GM12878 (cell line): ENCODE measurements at regions not wholly inside any gene's neighbourhood (a gene's known extent, or its start where the extent isn't known, plus 50 kb on each side); places are given as distances from the start of the nearest gene placed in this dataset.

Source experiments
- ATAC-seq: fragments of 200-7000 bp; cut with Tn5 transposase; 3 replicates; pipeline ENCODE4 v1.9.1; 2020; ENCODE audit warnings: mild to moderate bottlenecking, moderate library complexity
- BruUV-seq: library from RNA; stranded (reverse); fragments of 400-500 nt; replicated peaks from 2 replicates; lab custom pipeline; 2021; lab: Mats Ljungman, UMichigan
- CTCF ChIA-PET: fragments of 300-600 bp; sonication (Branson Sonifier 250); formaldehyde crosslinking; extraction: SDS; loops from one replicate; lab custom pipeline; 2021; ENCODE audit warnings: inconsistent platforms; lab: Yijun Ruan, JAX
- POLR2A ChIA-PET: fragments of 350-600 bp; formaldehyde crosslinking; extraction: SDS; loops from one replicate; lab custom pipeline; 2021; ENCODE audit warnings: inconsistent platforms; lab: Charles Lee
- RAD21 ChIA-PET: fragments of 300-600 bp; sonication (Branson Sonifier 250); formaldehyde crosslinking; loops from one replicate; lab custom pipeline; 2023; ENCODE audit warnings: antibody characterized with exemption; ENCODE audit not compliant: unreplicated experiment; lab: Charles Lee
- SMC1A ChIA-PET: fragments of 300-600 bp; sonication (Branson Sonifier 250); formaldehyde crosslinking; loops from one replicate; lab custom pipeline; 2023; ENCODE audit not compliant: unreplicated experiment, uncharacterized antibody; lab: Charles Lee
- DNase-seq: peaks from one replicate; pipeline ENCODE4 v3.0.0-alpha.2; 2011; ENCODE audit warnings: low read depth, low spot score
- FAIRE-seq: peaks from 3 replicates; lab custom pipeline; 2011; peaks lifted over from hg19 to GRCh38; lab: Jason Lieb, UNC
- H2AFZ ChIP-seq: 2 replicates; pipeline ENCODE4 v1.6.0; 2011; ENCODE audit warnings: low read depth, low read length, control low read depth; ENCODE audit not compliant: control insufficient read depth
- H3K27ac ChIP-seq: 2 replicates; pipeline ENCODE4 v1.5.1; 2011; ENCODE audit warnings: control low read depth; ENCODE audit not compliant: control insufficient read depth, insufficient read depth
- H3K27me3 ChIP-seq, 2 experiments: replicated peaks in 1 of 2; 2 replicates each; pipeline versions ENCODE4 v1.6.0 to v1.6.1; 2011; ENCODE audit warnings: low read length in 1 of 2; ENCODE audit not compliant: control insufficient read depth in 2 of 2, insufficient read depth in 2 of 2
- H3K36me3 ChIP-seq, 2 experiments: 2 replicates each; pipeline ENCODE4 v1.5.1; 2011; ENCODE audit warnings: low read length in 1 of 2; ENCODE audit not compliant: control insufficient read depth in 2 of 2, insufficient read depth in 2 of 2
- H3K4me1 ChIP-seq: 2 replicates; pipeline ENCODE4 v1.6.1; 2011; ENCODE audit warnings: mild to moderate bottlenecking, low read length, moderate library complexity, mixed read lengths; ENCODE audit not compliant: control insufficient read depth, insufficient read depth
- H3K4me2 ChIP-seq: 2 replicates; pipeline ENCODE4 v1.6.0; 2011; ENCODE audit warnings: control low read depth; ENCODE audit not compliant: control insufficient read depth, insufficient read depth
- H3K4me3 ChIP-seq: fragments of 200-600 bp; sonication (generic); 2 replicates; pipeline ENCODE4 v1.5.1; 2016
- H3K79me2 ChIP-seq: 2 replicates; pipeline ENCODE4 v1.6.0; 2011; ENCODE audit warnings: low read length; ENCODE audit not compliant: control insufficient read depth, insufficient read depth
- H3K9ac ChIP-seq: 2 replicates; pipeline ENCODE4 v1.8.0; 2011; ENCODE audit warnings: low read length, control low read depth, mixed read lengths; ENCODE audit not compliant: control insufficient read depth, insufficient read depth
- H3K9me3 ChIP-seq: replicated peaks from 3 replicates; pipeline ENCODE4 v1.5.1; 2011; ENCODE audit warnings: mild to moderate bottlenecking, low read length; ENCODE audit not compliant: control insufficient read depth, insufficient read depth
- H4K20me1 ChIP-seq: 2 replicates; pipeline ENCODE4 v1.6.0; 2011; ENCODE audit not compliant: control insufficient read depth, insufficient read depth
- EED ChIP-seq: sonication (generic); IDR thresholded peaks from 2 replicates; pipeline ENCODE4 v1.6.1; 2016; ENCODE audit warnings: antibody characterized with exemption, low read depth
- EZH2 ChIP-seq: IDR thresholded peaks from 2 replicates; pipeline ENCODE4 v1.6.1; 2012; ENCODE audit warnings: low read depth, mild to moderate bottlenecking, control low read depth, inconsistent platforms, low read length, borderline replicate concordance; ENCODE audit not compliant: control insufficient read depth
- KDM1A ChIP-seq: fragments of 200-600 bp; sonication (generic); IDR thresholded peaks from 2 replicates; pipeline ENCODE4 v1.6.1; 2016; ENCODE audit warnings: borderline replicate concordance
- MTA3 ChIP-seq: IDR thresholded peaks from 2 replicates; pipeline ENCODE4 v1.6.1; 2012; ENCODE audit warnings: low read length, inconsistent platforms, borderline replicate concordance
- TCF7 ChIP-seq: IDR thresholded peaks from 2 replicates; pipeline ENCODE4 v1.6.1; 2014; ENCODE audit warnings: antibody characterized with exemption, borderline replicate concordance
- WGBS: methylation state at CpG from one replicate; pipeline ENCODE4 v1.1.6; 2016; ENCODE audit warnings: low lambda C conversion rate; ENCODE audit not compliant: insufficient replicate concordance, insufficient coverage; ENCODE audit errors: missing lambda C conversion rate; 5-methylcytosine and 5-hydroxymethylcytosine counted together
- in situ Hi-C: fragments of 300-500 bp; cut with MboI; formaldehyde crosslinking; loops from 9 replicates; pipeline ENCODE4 v1.14.3; 2018; ENCODE audit warnings: mixed read lengths
- intact Hi-C: fragments of 100-400 bp; cut with micrococcal nuclease; formaldehyde crosslinking; loops from one replicate; pipeline ENCODE4 v1.14.2; 2022; ENCODE audit not compliant: unreplicated experiment
- TF ChIP-seq, protein P1 (sequence below): fragments of 150-350 bp; IDR thresholded peaks from 2 replicates; pipeline ENCODE4 v1.6.1; 2016; ENCODE audit warnings: low read depth, low read length
- TF ChIP-seq, protein P2 (sequence below): fragments of 450-650 bp; formaldehyde crosslinking; IDR thresholded peaks from 2 replicates; pipeline ENCODE4 v1.5.0; 2022; ENCODE audit warnings: mild to moderate bottlenecking, missing genetic modification characterization
- TF ChIP-seq, protein P3 (sequence below): IDR thresholded peaks from 2 replicates; pipeline ENCODE4 v1.6.1; 2012; ENCODE audit warnings: low read depth, low read length, improper control_type of control experiment

DNA sequence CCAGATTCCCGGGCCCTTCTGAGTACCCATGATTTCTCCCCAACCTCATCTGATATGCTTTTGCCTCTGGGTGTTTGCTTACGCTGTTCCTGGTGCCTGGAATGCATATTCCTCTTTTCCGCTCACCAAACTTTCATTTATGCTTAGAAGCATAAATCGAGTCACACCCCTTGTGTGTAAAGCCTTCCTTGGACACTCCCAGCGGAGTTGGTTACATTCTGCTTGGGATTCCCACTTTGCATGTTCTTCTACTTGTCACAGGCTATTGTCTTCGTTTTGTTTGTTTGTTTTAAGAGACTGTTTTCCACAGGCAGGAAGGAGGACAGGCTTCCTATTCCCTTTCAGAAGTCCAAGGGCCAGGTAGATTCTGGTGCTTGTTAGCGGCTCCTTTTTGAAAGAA, 76.5 kb downstream of the SEC61B start:
- CTCF ChIA-PET: interaction anchor here (0.9 to 2.8 kb wide), 11 partner anchors 33 to 681 kb away, joined by 3 to 12 read pairs (median 5); no protein-coding TSS in a partner anchor
- SMC1A ChIA-PET: interaction anchor here (0.9 to 1.7 kb wide), 5 partner anchors 8 to 526 kb away, joined by 3 to 7 read pairs (median 3); no protein-coding TSS in a partner anchor
- no peaks in the 10 kb centered on the region for H3K27me3 ChIP-seq
- ATAC-seq (no peak), FAIRE-seq (no peak), DNase-seq (no peak)
- H3K36me3 ChIP-seq: no peaks in the 10 kb centered on the region
- H3K4me1 ChIP-seq: no peaks in the 10 kb centered on the region
- RAD21 ChIA-PET: interaction anchor here (0.8 kb wide), 1 partner anchor 114 kb away, joined by 3 read pairs; no protein-coding TSS in a partner anchor
- intact Hi-C loops (loop anchor here (1.0 to 5.0 kb wide), 2 partner anchors 519 to 713 kb away; no protein-coding TSS in a partner anchor), in situ Hi-C loops (no loop called here)
- H3K4me3 ChIP-seq: no peak overlapping the region
- no peaks in the 10 kb centered on the region for H3K79me2 ChIP-seq
- POLR2A ChIA-PET: no interaction called here
- TF ChIP-seq MTA3 (no peak), TCF7 (no peak), EZH2 (no peak), KDM1A (no peak), EED (no peak)
- TF ChIP-seq, protein P1, sequence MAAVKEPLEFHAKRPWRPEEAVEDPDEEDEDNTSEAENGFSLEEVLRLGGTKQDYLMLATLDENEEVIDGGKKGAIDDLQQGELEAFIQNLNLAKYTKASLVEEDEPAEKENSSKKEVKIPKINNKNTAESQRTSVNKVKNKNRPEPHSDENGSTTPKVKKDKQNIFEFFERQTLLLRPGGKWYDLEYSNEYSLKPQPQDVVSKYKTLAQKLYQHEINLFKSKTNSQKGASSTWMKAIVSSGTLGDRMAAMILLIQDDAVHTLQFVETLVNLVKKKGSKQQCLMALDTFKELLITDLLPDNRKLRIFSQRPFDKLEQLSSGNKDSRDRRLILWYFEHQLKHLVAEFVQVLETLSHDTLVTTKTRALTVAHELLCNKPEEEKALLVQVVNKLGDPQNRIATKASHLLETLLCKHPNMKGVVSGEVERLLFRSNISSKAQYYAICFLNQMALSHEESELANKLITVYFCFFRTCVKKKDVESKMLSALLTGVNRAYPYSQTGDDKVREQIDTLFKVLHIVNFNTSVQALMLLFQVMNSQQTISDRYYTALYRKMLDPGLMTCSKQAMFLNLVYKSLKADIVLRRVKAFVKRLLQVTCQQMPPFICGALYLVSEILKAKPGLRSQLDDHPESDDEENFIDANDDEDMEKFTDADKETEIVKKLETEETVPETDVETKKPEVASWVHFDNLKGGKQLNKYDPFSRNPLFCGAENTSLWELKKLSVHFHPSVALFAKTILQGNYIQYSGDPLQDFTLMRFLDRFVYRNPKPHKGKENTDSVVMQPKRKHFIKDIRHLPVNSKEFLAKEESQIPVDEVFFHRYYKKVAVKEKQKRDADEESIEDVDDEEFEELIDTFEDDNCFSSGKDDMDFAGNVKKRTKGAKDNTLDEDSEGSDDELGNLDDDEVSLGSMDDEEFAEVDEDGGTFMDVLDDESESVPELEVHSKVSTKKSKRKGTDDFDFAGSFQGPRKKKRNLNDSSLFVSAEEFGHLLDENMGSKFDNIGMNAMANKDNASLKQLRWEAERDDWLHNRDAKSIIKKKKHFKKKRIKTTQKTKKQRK: no peak
- TF ChIP-seq, protein P2, sequence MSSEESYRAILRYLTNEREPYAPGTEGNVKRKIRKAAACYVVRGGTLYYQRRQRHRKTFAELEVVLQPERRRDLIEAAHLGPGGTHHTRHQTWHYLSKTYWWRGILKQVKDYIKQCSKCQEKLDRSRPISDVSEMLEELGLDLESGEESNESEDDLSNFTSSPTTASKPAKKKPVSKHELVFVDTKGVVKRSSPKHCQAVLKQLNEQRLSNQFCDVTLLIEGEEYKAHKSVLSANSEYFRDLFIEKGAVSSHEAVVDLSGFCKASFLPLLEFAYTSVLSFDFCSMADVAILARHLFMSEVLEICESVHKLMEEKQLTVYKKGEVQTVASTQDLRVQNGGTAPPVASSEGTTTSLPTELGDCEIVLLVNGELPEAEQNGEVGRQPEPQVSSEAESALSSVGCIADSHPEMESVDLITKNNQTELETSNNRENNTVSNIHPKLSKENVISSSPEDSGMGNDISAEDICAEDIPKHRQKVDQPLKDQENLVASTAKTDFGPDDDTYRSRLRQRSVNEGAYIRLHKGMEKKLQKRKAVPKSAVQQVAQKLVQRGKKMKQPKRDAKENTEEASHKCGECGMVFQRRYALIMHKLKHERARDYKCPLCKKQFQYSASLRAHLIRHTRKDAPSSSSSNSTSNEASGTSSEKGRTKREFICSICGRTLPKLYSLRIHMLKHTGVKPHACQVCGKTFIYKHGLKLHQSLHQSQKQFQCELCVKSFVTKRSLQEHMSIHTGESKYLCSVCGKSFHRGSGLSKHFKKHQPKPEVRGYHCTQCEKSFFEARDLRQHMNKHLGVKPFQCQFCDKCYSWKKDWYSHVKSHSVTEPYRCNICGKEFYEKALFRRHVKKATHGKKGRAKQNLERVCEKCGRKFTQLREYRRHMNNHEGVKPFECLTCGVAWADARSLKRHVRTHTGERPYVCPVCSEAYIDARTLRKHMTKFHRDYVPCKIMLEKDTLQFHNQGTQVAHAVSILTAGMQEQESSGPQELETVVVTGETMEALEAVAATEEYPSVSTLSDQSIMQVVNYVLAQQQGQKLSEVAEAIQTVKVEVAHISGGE (CRISPR knock-in tag): no peak
- TF ChIP-seq, protein P3, sequence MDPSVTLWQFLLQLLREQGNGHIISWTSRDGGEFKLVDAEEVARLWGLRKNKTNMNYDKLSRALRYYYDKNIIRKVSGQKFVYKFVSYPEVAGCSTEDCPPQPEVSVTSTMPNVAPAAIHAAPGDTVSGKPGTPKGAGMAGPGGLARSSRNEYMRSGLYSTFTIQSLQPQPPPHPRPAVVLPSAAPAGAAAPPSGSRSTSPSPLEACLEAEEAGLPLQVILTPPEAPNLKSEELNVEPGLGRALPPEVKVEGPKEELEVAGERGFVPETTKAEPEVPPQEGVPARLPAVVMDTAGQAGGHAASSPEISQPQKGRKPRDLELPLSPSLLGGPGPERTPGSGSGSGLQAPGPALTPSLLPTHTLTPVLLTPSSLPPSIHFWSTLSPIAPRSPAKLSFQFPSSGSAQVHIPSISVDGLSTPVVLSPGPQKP: no peak
- WGBS: 32% methylated on average over 7 of the region's 7 CpGs
- no peaks in the 10 kb centered on the region for H4K20me1 ChIP-seq
- H2AFZ ChIP-seq: no peak overlapping the region
- H3K9me3 ChIP-seq: no peaks in the 10 kb centered on the region
- H3K4me2 ChIP-seq: no peak overlapping the region
- H3K27ac ChIP-seq: no peak overlapping the region
- BruUV-seq: no TSS peak
- H3K9ac ChIP-seq: no peak overlapping the region
